ENCODE measurements at regions not wholly inside any gene's neighbourhood (a gene's known extent, or its start where the extent isn't known, plus 50 kb on each side); places are given as distances from the start of the nearest gene placed in this dataset.

DNA sequence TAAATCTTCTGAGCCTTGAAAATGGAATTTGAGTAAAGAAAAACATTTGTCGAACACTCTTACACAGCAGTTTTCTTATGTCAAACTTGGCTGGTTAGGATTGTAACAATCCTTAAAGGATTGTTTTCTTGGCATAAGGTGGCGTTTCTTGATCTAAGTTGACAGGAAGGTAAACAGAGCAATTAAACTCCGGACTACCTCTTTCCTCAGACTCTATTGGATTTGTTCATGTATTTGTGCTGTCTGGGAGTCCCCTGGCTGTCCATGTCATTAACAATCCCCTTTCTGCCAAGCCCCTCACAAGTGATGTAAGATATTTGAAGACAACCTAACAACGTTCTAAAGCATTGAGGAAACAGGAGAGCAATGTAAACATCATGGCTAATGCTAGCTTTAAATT, 222.5 kb upstream of the SNX19 start:
- H3K27me3 ChIP-seq (ENCODE audit: insufficient read depth, low read length, poor library complexity): peaks cover 9% of the 10 kb centered on the region
- no peak overlapping the region for H2AFZ ChIP-seq (ENCODE audit: low read depth, low read length)
- DNase-seq (no peak), ATAC-seq (ENCODE audit: insufficient read depth, low read depth) (no peak)
- no peak for TF ChIP-seq EZH2 (IDR thresholded peaks at IDR 0.05; ENCODE audit: borderline replicate concordance, low read depth, low read length, severe bottlenecking)
- TF ChIP-seq, protein P1, sequence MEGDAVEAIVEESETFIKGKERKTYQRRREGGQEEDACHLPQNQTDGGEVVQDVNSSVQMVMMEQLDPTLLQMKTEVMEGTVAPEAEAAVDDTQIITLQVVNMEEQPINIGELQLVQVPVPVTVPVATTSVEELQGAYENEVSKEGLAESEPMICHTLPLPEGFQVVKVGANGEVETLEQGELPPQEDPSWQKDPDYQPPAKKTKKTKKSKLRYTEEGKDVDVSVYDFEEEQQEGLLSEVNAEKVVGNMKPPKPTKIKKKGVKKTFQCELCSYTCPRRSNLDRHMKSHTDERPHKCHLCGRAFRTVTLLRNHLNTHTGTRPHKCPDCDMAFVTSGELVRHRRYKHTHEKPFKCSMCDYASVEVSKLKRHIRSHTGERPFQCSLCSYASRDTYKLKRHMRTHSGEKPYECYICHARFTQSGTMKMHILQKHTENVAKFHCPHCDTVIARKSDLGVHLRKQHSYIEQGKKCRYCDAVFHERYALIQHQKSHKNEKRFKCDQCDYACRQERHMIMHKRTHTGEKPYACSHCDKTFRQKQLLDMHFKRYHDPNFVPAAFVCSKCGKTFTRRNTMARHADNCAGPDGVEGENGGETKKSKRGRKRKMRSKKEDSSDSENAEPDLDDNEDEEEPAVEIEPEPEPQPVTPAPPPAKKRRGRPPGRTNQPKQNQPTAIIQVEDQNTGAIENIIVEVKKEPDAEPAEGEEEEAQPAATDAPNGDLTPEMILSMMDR (IDR thresholded peaks at IDR 0.05; ENCODE audit: borderline replicate concordance, extremely low read depth, low read length, poor library complexity, severe bottlenecking): no peak
- H3K27ac ChIP-seq (ENCODE audit: low read length): no peak overlapping the region
- no peaks in the 10 kb centered on the region for H4K20me1 ChIP-seq (ENCODE audit: insufficient read depth, low read length)
- no peaks in the 10 kb centered on the region for H3K9me3 ChIP-seq (ENCODE audit: insufficient read depth, low read length, severe bottlenecking)
- H3K36me3 ChIP-seq (ENCODE audit: insufficient read depth, low read length): no peaks in the 10 kb centered on the region
- H3K9ac ChIP-seq (ENCODE audit: low read depth, low read length): no peak overlapping the region
- H3K4me2 ChIP-seq (ENCODE audit: insufficient read depth, low read length): no peak overlapping the region
- H3K4me3 ChIP-seq (ENCODE audit: low read depth in 1 of 2, low read length in 2 of 2): no peak overlapping the region
- H3K79me2 ChIP-seq (ENCODE audit: insufficient read depth, low read length): no peaks in the 10 kb centered on the region
- no peaks in the 10 kb centered on the region for H3K4me1 ChIP-seq (ENCODE audit: insufficient read depth, low read length)

- ATAC-seq (ENCODE audit: insufficient read depth, low read depth) (no peak), DNase-seq (no peak)
Measured at GRCh38 chr11:131145791-131146190, 224.6 kb upstream of the NTM start.

DNA sequence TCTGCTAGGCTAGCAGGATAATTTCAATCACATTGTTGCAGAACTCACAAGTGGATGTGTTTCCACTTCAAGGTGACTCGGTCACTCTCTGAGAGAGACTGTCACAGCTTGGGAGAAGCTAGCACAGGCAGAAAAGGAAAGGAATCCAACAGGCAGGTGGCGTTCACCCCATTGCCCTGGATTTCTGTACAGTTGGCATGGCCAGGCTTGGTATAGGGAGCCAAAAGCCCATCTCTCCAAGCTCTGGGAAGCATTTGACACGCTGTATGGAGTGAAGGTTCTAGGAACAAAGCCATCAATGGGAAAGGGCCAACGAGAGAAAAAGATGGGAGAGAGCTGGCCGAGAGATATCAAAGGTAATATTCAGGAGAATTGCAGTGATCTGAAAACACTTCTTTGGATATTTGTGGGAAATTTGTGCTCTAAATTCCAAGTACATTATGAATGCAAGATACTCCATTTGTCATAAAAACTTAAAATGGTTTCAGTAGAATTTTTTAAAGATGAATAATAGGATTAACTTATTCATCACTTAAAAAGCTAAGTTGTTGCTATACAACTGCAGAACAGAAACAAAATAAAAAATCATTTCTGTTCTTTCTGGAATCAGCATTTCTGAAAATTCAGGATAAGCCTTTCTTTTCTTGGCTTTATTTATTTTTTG, 223.5 kb upstream of the NTM start:
- Histone ChIP-seq H3K27me3 (ENCODE audit: insufficient read depth, low read length, poor library complexity) (peaks cover 5% of the 10 kb centered on the region), H3K27ac (ENCODE audit: low read length) (no peak overlapping the region), H2AFZ (ENCODE audit: low read depth, low read length) (no peak overlapping the region), H3K79me2 (ENCODE audit: insufficient read depth, low read length) (no peaks in the 10 kb centered on the region), H3K36me3 (ENCODE audit: insufficient read depth, low read length) (no peaks in the 10 kb centered on the region), H3K4me1 (ENCODE audit: insufficient read depth, low read length) (no peaks in the 10 kb centered on the region), H3K9ac (ENCODE audit: low read depth, low read length) (no peak overlapping the region), H4K20me1 (ENCODE audit: insufficient read depth, low read length) (no peaks in the 10 kb centered on the region), H3K9me3 (ENCODE audit: insufficient read depth, low read length, severe bottlenecking) (no peaks in the 10 kb centered on the region), H3K4me2 (ENCODE audit: insufficient read depth, low read length) (no peak overlapping the region), H3K4me3 (ENCODE audit: low read depth in 1 of 2, low read length in 2 of 2) (no peak overlapping the region)
- DNase-seq: no peak
- no peak for ATAC-seq (ENCODE audit: insufficient read depth, low read depth)
- no peak for TF ChIP-seq EZH2 (IDR thresholded peaks at IDR 0.05; ENCODE audit: borderline replicate concordance, low read depth, low read length, severe bottlenecking)
- TF ChIP-seq, protein P1 (IDR thresholded peaks at IDR 0.05; ENCODE audit: borderline replicate concordance, extremely low read depth, low read length, poor library complexity, severe bottlenecking): no peak

More at GRCh38 chr11:131145791-131146190, 224.6 kb upstream of the NTM start:
- TF ChIP-seq EZH2 (IDR thresholded peaks at IDR 0.05; ENCODE audit: borderline replicate concordance, low read depth, low read length, severe bottlenecking): no peak
- TF ChIP-seq, protein P1 (IDR thresholded peaks at IDR 0.05; ENCODE audit: borderline replicate concordance, extremely low read depth, low read length, poor library complexity, severe bottlenecking): no peak
- no peaks in the 10 kb centered on the region for H3K79me2 ChIP-seq (ENCODE audit: insufficient read depth, low read length)
- H4K20me1 ChIP-seq (ENCODE audit: insufficient read depth, low read length): no peaks in the 10 kb centered on the region
- no peaks in the 10 kb centered on the region for H3K9me3 ChIP-seq (ENCODE audit: insufficient read depth, low read length, severe bottlenecking)
- H3K4me1 ChIP-seq (ENCODE audit: insufficient read depth, low read length): no peaks in the 10 kb centered on the region
- no peak overlapping the region for H3K27ac ChIP-seq (ENCODE audit: low read length)
- H3K27me3 ChIP-seq (ENCODE audit: insufficient read depth, low read length, poor library complexity): peaks cover 4% of the 10 kb centered on the region
- no peak overlapping the region for H2AFZ ChIP-seq (ENCODE audit: low read depth, low read length)
- H3K4me2 ChIP-seq (ENCODE audit: insufficient read depth, low read length): no peak overlapping the region
- H3K4me3 ChIP-seq (ENCODE audit: low read depth in 1 of 2, low read length in 2 of 2): no peak overlapping the region
- no peak overlapping the region for H3K9ac ChIP-seq (ENCODE audit: low read depth, low read length)
- H3K36me3 ChIP-seq (ENCODE audit: insufficient read depth, low read length): no peaks in the 10 kb centered on the region
